ENCODE measurements at regions not wholly inside any gene's neighbourhood (a gene's known extent, or its start where the extent isn't known, plus 50 kb on each side); places are given as distances from the start of the nearest gene placed in this dataset.

DNA sequence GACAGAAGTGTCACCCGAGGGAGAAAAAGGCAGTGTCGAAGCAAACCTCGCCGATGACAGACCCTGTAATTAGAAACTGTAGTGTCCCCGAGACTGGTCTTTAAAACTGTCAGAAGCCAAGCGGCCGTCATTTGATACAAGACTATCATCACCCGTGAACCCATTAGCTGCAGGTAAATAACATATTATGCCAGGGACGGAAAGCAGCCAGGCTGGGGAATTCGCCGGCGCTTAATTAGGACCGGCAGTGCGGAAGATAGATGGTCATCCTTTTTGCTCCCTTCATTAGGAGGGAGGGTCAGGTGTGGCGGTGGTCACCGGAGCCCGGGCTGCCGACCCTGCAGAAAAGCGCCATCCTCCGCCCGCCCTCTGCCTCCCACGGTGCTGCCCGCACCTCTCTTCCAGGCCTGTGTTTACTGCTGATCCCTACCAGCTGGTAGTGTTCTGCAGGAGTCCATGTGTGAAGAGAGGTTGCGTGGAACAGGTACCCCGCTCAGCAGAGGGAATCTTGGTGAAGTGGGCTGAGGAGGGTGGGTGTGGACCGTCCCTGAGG lies 109.4 kb upstream of the GSE1 start:
- ATAC-seq, result no peak
- H3K4me1 ChIP-seq (ENCODE audit: control insufficient read depth, insufficient read depth, low read length), result no peaks in the 10 kb centered on the region
- in situ Hi-C loops (cut with HindIII; ENCODE audit: low pct_unique_long_range_greater_than_20kb, low sequenced_read_pairs), result no loop called here
- H3K4me3 ChIP-seq (ENCODE audit: low read depth in 2 of 2, low read length in 2 of 2), result no peak overlapping the region
- ChIA-PET CTCF (no interaction called here), POLR2A (no interaction called here)
- no peaks in the 10 kb centered on the region for H3K9me3 ChIP-seq (ENCODE audit: control insufficient read depth, insufficient read depth, low read depth, low read length)
- intact Hi-C loops (cut with micrococcal nuclease; ENCODE audit: unreplicated experiment), result no loop called here
- TF ChIP-seq TCF7L2 (IDR thresholded peaks at IDR 0.05; ENCODE audit: low read depth, low read length), result no peak
- TF ChIP-seq, protein P1, sequence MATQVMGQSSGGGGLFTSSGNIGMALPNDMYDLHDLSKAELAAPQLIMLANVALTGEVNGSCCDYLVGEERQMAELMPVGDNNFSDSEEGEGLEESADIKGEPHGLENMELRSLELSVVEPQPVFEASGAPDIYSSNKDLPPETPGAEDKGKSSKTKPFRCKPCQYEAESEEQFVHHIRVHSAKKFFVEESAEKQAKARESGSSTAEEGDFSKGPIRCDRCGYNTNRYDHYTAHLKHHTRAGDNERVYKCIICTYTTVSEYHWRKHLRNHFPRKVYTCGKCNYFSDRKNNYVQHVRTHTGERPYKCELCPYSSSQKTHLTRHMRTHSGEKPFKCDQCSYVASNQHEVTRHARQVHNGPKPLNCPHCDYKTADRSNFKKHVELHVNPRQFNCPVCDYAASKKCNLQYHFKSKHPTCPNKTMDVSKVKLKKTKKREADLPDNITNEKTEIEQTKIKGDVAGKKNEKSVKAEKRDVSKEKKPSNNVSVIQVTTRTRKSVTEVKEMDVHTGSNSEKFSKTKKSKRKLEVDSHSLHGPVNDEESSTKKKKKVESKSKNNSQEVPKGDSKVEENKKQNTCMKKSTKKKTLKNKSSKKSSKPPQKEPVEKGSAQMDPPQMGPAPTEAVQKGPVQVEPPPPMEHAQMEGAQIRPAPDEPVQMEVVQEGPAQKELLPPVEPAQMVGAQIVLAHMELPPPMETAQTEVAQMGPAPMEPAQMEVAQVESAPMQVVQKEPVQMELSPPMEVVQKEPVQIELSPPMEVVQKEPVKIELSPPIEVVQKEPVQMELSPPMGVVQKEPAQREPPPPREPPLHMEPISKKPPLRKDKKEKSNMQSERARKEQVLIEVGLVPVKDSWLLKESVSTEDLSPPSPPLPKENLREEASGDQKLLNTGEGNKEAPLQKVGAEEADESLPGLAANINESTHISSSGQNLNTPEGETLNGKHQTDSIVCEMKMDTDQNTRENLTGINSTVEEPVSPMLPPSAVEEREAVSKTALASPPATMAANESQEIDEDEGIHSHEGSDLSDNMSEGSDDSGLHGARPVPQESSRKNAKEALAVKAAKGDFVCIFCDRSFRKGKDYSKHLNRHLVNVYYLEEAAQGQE (IDR thresholded peaks at IDR 0.05; ENCODE audit: insufficient read depth in 1 of 2, low read depth in 2 of 2, low read length in 1 of 2), result no peak
- TF ChIP-seq SIN3A (IDR thresholded peaks at IDR 0.05; ENCODE audit: borderline replicate concordance, insufficient read depth, low read depth, low read length), result no peak
- no peak for TF ChIP-seq POLR2AphosphoS5 (IDR thresholded peaks at IDR 0.05; ENCODE audit: low read depth, low read length)
- TF ChIP-seq, protein P2, sequence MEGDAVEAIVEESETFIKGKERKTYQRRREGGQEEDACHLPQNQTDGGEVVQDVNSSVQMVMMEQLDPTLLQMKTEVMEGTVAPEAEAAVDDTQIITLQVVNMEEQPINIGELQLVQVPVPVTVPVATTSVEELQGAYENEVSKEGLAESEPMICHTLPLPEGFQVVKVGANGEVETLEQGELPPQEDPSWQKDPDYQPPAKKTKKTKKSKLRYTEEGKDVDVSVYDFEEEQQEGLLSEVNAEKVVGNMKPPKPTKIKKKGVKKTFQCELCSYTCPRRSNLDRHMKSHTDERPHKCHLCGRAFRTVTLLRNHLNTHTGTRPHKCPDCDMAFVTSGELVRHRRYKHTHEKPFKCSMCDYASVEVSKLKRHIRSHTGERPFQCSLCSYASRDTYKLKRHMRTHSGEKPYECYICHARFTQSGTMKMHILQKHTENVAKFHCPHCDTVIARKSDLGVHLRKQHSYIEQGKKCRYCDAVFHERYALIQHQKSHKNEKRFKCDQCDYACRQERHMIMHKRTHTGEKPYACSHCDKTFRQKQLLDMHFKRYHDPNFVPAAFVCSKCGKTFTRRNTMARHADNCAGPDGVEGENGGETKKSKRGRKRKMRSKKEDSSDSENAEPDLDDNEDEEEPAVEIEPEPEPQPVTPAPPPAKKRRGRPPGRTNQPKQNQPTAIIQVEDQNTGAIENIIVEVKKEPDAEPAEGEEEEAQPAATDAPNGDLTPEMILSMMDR (IDR thresholded peaks at IDR 0.05), result no peak
- BruUV-seq (replicated peaks), result TSS peak; percentile 13
- H3K27ac ChIP-seq (ENCODE audit: low read length), result no peak overlapping the region
- no peaks in the 10 kb centered on the region for H3K27me3 ChIP-seq (ENCODE audit: control insufficient read depth, insufficient read depth, low read length)
- no peaks in the 10 kb centered on the region for H3K36me3 ChIP-seq (ENCODE audit: control insufficient read depth, insufficient read depth, low read length)
- DNase-seq (ENCODE audit: low read depth, low spot score), result no peak

DNA sequence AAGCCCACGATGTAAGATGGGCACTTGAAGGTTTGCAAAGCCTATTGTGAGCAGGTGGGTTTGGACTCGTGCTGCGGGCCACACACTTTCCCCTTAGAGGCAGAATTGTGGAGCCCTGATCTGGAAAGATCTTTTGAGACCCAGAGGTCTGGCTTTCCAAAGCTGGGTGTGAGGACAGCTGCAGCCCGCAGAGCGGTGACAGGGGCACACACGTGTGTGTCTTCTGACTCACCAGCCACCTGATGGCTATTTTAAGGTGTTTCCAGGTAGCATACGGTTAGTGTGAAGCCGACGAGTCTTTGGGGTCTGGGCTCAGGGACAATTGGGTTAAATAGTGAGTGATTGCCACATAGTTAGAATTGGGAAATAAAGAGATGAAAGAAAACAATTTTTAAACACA lies 108.9 kb upstream of the GSE1 start:
- TF ChIP-seq, protein P1 (IDR thresholded peaks at IDR 0.05; ENCODE audit: insufficient read depth in 1 of 2, low read depth in 2 of 2, low read length in 1 of 2), result no peak
- no peak for TF ChIP-seq SIN3A (IDR thresholded peaks at IDR 0.05; ENCODE audit: borderline replicate concordance, insufficient read depth, low read depth, low read length)
- TF ChIP-seq, protein P2 (IDR thresholded peaks at IDR 0.05), result no peak
- TF ChIP-seq TCF7L2 (IDR thresholded peaks at IDR 0.05; ENCODE audit: low read depth, low read length), result no peak
- no peak for TF ChIP-seq POLR2AphosphoS5 (IDR thresholded peaks at IDR 0.05; ENCODE audit: low read depth, low read length)
- intact Hi-C loops (cut with micrococcal nuclease; ENCODE audit: unreplicated experiment), result no loop called here
- no peak for DNase-seq (ENCODE audit: low read depth, low spot score)
- in situ Hi-C loops (cut with HindIII; ENCODE audit: low pct_unique_long_range_greater_than_20kb, low sequenced_read_pairs), result no loop called here
- Histone ChIP-seq H3K27ac (ENCODE audit: low read length) (no peak overlapping the region), H3K4me3 (ENCODE audit: low read depth in 2 of 2, low read length in 2 of 2) (no peak overlapping the region), H3K9me3 (ENCODE audit: control insufficient read depth, insufficient read depth, low read depth, low read length) (no peaks in the 10 kb centered on the region), H3K36me3 (ENCODE audit: control insufficient read depth, insufficient read depth, low read length) (no peaks in the 10 kb centered on the region), H3K4me1 (ENCODE audit: control insufficient read depth, insufficient read depth, low read length) (no peaks in the 10 kb centered on the region), H3K27me3 (ENCODE audit: control insufficient read depth, insufficient read depth, low read length) (no peaks in the 10 kb centered on the region)
- no TSS peak for BruUV-seq (replicated peaks)
- ATAC-seq, result no peak
- CTCF ChIA-PET, result no interaction called here
- POLR2A ChIA-PET, result no interaction called here
